IPS-18a (cell line): ENCODE measurements at regions not wholly inside any gene's neighbourhood (a gene's known extent, or its start where the extent isn't known, plus 50 kb on each side); places are given as distances from the start of the nearest gene placed in this dataset.

Experiments used
- H3K27ac ChIP-seq: one replicate; pipeline ENCODE4 v1.5.1; 2013; ENCODE audit warnings: low read length
- H3K27me3 ChIP-seq: one replicate; pipeline ENCODE4 v1.6.1; 2013; ENCODE audit warnings: mild to moderate bottlenecking, low read length; ENCODE audit not compliant: control insufficient read depth, insufficient read depth
- H3K36me3 ChIP-seq: one replicate; pipeline ENCODE4 v1.6.1; 2013; ENCODE audit warnings: low read depth, low read length; ENCODE audit not compliant: control insufficient read depth
- H3K4me1 ChIP-seq: one replicate; pipeline ENCODE4 v1.6.1; 2013; ENCODE audit warnings: low read depth, low read length; ENCODE audit not compliant: control insufficient read depth
- H3K4me3 ChIP-seq: one replicate; pipeline ENCODE4 v1.5.1; 2013; ENCODE audit warnings: low read length
- H3K9ac ChIP-seq: one replicate; pipeline ENCODE4 v1.6.1; 2013; ENCODE audit warnings: mild to moderate bottlenecking, low read length, moderate library complexity
- H3K9me3 ChIP-seq: one replicate; pipeline ENCODE4 v1.6.1; 2013; ENCODE audit warnings: low read depth, low read length; ENCODE audit not compliant: control insufficient read depth

- Histone ChIP-seq H3K9me3 (no peaks in the 10 kb centered on the region), H3K4me3 (no peak overlapping the region), H3K9ac (no peak overlapping the region), H3K27me3 (no peaks in the 10 kb centered on the region), H3K27ac (no peak overlapping the region), H3K4me1 (no peaks in the 10 kb centered on the region), H3K36me3 (no peaks in the 10 kb centered on the region)
Observed at GRCh38 chr2:126467367-126468054, 188.4 kb upstream of the GYPC start.

- Histone ChIP-seq H3K27me3 (no peaks in the 10 kb centered on the region), H3K4me3 (no peak overlapping the region), H3K36me3 (no peaks in the 10 kb centered on the region), H3K4me1 (no peaks in the 10 kb centered on the region), H3K9me3 (peaks cover 5% of the 10 kb centered on the region), H3K27ac (no peak overlapping the region), H3K9ac (no peak overlapping the region)
Observed at GRCh38 chr2:126475031-126475430, 180.9 kb upstream of the GYPC start.

- H3K4me3 ChIP-seq: no peak overlapping the region
- H3K27me3 ChIP-seq: no peaks in the 10 kb centered on the region
- no peak overlapping the region for H3K27ac ChIP-seq
- no peaks in the 10 kb centered on the region for H3K4me1 ChIP-seq
- no peaks in the 10 kb centered on the region for H3K36me3 ChIP-seq
- H3K9me3 ChIP-seq: peaks cover 5% of the 10 kb centered on the region
- no peak overlapping the region for H3K9ac ChIP-seq
Observed at GRCh38 chr2:126476691-126477090, 179.3 kb upstream of the GYPC start.

DNA sequence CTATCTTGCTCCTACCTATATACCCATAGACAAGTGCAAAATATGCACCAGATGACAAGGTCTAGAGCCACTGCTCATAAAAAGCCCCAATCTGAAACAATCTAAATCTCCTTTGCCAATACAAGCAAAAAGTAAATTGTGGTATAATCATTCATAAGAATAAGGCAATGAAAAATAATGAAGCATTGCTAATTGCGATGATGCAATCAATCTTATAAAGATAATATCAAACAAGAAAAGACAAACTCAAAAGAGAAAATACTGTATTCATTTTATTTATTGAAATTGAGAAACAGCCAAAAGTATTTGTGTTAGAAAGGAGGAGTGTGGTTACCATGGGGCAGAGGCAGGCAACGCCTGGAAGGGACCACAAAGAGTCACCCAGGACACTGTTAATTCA is 175.9 kb upstream of the GYPC start:
- no peak overlapping the region for H3K4me3 ChIP-seq
- no peaks in the 10 kb centered on the region for H3K27me3 ChIP-seq
- no peaks in the 10 kb centered on the region for H3K36me3 ChIP-seq
- H3K27ac ChIP-seq: no peak overlapping the region
- H3K9ac ChIP-seq: no peak overlapping the region
- peaks cover 5% of the 10 kb centered on the region for H3K9me3 ChIP-seq
- H3K4me1 ChIP-seq: no peaks in the 10 kb centered on the region

DNA sequence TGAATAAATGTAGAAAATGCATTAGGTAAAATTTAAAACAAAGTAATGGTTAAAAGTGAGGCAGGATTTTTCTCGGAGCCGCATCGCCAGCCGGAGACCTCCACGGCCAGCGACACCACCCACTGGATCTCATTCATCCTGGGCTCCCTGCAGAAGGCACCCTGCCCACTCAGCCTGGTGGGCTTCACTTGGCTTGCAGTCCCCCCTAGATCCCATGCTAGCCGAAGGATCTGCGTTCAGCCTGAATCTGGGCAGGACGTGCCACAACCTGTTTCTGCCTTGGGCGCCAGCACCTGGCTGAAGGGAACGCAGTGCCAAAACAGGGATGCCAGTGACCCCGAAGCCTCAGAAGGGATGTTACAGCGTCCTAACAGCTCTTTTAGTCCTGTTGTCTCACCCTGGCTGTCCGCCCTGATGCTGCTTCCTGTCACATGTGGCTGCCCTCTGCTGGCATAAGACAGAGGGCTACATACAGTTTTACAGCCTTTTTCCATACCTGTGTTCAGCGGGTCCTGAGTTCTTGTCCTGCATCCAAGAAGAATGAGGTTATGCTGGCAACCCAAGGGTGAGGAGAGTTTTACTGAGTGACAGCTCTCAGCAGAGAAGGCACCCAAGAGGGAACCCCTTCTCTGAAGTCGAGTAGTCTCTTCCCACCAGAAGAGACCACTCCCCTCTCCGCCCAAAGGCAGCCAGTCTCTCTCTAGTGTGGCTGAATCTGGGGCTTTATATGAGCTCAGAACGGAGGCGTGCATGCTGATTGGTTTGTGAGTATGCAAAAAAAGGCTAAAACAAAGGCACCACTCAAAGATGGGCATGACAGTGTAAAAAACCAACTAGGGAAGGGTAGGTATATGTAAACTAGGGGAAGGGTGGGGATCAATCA is 173.1 kb upstream of the GYPC start:
- H3K9me3 ChIP-seq: peaks cover 5% of the 10 kb centered on the region
- H3K36me3 ChIP-seq: no peaks in the 10 kb centered on the region
- H3K4me1 ChIP-seq: no peaks in the 10 kb centered on the region
- H3K27ac ChIP-seq: no peak overlapping the region
- H3K27me3 ChIP-seq: no peaks in the 10 kb centered on the region
- H3K9ac ChIP-seq: no peak overlapping the region
- no peak overlapping the region for H3K4me3 ChIP-seq

- no peaks in the 10 kb centered on the region for H3K9me3 ChIP-seq
- H3K36me3 ChIP-seq: no peaks in the 10 kb centered on the region
- H3K27ac ChIP-seq: no peak overlapping the region
- no peak overlapping the region for H3K9ac ChIP-seq
- no peaks in the 10 kb centered on the region for H3K27me3 ChIP-seq
- no peaks in the 10 kb centered on the region for H3K4me1 ChIP-seq
- H3K4me3 ChIP-seq: no peak overlapping the region
Observed at GRCh38 chr2:126494593-126494992, 161.4 kb upstream of the GYPC start.

DNA sequence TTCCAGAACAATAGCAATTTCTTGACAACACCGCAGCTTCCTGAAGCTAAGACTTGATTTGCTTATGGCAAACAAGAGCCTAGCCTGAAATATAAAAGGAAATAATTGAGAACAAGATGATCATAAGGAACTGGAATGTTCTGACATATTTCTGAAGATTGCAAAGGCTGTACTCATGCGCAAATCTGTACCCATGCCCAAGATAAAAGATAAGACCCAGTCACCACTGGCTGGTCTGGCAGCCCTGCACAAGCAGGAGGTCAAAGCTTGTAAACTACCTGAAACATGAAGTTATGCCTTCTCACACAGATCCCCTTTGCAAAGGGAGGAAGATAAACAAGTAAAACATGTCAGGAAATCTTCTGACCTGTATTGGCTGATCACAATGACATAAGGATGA is 160.8 kb upstream of the GYPC start:
- no peak overlapping the region for H3K4me3 ChIP-seq
- H3K27me3 ChIP-seq: no peaks in the 10 kb centered on the region
- H3K9me3 ChIP-seq: no peaks in the 10 kb centered on the region
- H3K36me3 ChIP-seq: no peaks in the 10 kb centered on the region
- H3K27ac ChIP-seq: no peak overlapping the region
- H3K9ac ChIP-seq: no peak overlapping the region
- no peaks in the 10 kb centered on the region for H3K4me1 ChIP-seq

- Histone ChIP-seq H3K4me3 (no peak overlapping the region), H3K9ac (no peak overlapping the region), H3K27me3 (no peaks in the 10 kb centered on the region), H3K4me1 (no peaks in the 10 kb centered on the region), H3K27ac (no peak overlapping the region), H3K9me3 (no peaks in the 10 kb centered on the region), H3K36me3 (no peaks in the 10 kb centered on the region)
Observed at GRCh38 chr2:126496493-126496892, 159.5 kb upstream of the GYPC start.

- H3K27me3 ChIP-seq: no peaks in the 10 kb centered on the region
- H3K36me3 ChIP-seq: no peaks in the 10 kb centered on the region
- H3K27ac ChIP-seq: no peak overlapping the region
- H3K9ac ChIP-seq: no peak overlapping the region
- no peak overlapping the region for H3K4me3 ChIP-seq
- H3K4me1 ChIP-seq: peaks cover 16% of the 10 kb centered on the region
- no peaks in the 10 kb centered on the region for H3K9me3 ChIP-seq
Observed at GRCh38 chr2:126503476-126503875, 152.5 kb upstream of the GYPC start.

DNA sequence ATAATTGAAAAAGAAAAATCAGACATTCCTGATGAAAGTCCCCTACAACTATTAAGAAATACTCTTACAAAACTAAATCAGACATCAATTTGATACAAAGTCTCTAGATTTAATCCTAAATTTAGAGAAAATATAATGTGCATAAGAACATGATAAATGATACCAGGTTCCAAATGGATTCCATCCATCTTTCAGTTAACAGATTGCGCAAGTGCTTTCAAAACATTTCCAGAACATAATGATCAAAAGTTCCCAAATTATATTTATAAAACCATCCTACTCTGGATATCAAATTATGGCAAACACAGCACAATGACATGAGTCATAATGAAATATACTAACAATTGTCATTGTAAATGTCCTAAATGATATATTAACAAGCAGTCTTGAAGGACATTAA is 151.0 kb upstream of the GYPC start:
- no peaks in the 10 kb centered on the region for H3K27me3 ChIP-seq
- peaks cover 16% of the 10 kb centered on the region for H3K4me1 ChIP-seq
- H3K9ac ChIP-seq: no peak overlapping the region
- no peaks in the 10 kb centered on the region for H3K36me3 ChIP-seq
- H3K27ac ChIP-seq: no peak overlapping the region
- no peak overlapping the region for H3K4me3 ChIP-seq
- no peaks in the 10 kb centered on the region for H3K9me3 ChIP-seq

DNA sequence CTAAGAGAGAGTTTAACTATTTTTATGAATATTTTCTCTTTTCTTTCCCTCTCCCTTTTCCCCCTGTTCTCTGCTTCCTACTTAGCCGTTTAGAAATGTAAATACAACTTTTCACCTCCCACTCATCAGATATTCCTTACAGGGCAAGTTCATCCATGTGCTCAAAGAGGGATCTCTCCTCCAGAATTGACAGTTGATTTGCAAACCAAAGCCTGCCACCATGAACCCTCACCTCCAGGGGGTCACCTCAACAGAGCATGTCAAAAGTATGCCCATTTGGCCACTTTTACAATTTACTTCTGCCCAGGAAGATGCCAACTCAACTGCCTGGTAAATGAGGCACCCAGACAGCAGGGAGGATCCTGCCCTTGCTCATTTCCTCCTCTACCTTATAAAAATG is 149.2 kb upstream of the GYPC start:
- Histone ChIP-seq H3K27ac (no peak overlapping the region), H3K9ac (no peak overlapping the region), H3K36me3 (no peaks in the 10 kb centered on the region), H3K4me1 (peaks cover 16% of the 10 kb centered on the region), H3K9me3 (no peaks in the 10 kb centered on the region), H3K27me3 (no peaks in the 10 kb centered on the region), H3K4me3 (peak overlapping the region; percentile 6)
